Lung (tissue), 11 donors: ENCODE measurements at regions not wholly inside any gene's neighbourhood (a gene's known extent, or its start where the extent isn't known, plus 50 kb on each side); places are given as distances from the start of the nearest gene placed in this dataset.

Experiments used
- ATAC-seq: fragments of 200-7000 bp; cut with Tn5 transposase; one replicate; pipeline ENCODE4 v1.9.1; 2020; ENCODE audit warnings: moderate number of reproducible peaks; ENCODE audit not compliant: insufficient read depth, low FRiP score
- DNase-seq, 3 donors: peaks; one replicate each; pipeline ENCODE4 v3.0.0-alpha.2; 2013 to 2017
- H3K27ac ChIP-seq, 2 donors: one replicate each; pipeline ENCODE4 v1.5.1; 2013; ENCODE audit warnings: mild to moderate bottlenecking in 2 of 2, moderate library complexity in 2 of 2, control low read depth in 1 of 2, inconsistent platforms in 1 of 2, low read depth in 1 of 2, low read length in 1 of 2
- H3K27me3 ChIP-seq, 3 donors: one replicate each; pipeline ENCODE4 v1.5.1; 2013; ENCODE audit warnings: low read length in 2 of 3; ENCODE audit not compliant: control insufficient read depth in 3 of 3, insufficient read depth in 3 of 3
- H3K36me3 ChIP-seq, 4 donors: one replicate each; pipeline ENCODE4 v1.5.1; 2013; ENCODE audit warnings: low read length in 4 of 4, mild to moderate bottlenecking in 1 of 4, moderate library complexity in 1 of 4; ENCODE audit not compliant: control insufficient read depth in 4 of 4, insufficient read depth in 4 of 4
- H3K4me1 ChIP-seq, 5 donors: one replicate each; pipeline ENCODE4 v1.5.1; 2013; ENCODE audit warnings: low read length in 5 of 5, mild to moderate bottlenecking in 2 of 5, moderate library complexity in 1 of 5; ENCODE audit not compliant: control insufficient read depth in 5 of 5, insufficient read depth in 5 of 5
- H3K4me3 ChIP-seq: one replicate; pipeline ENCODE4 v1.5.1; 2013; ENCODE audit warnings: mild to moderate bottlenecking, control low read depth, moderate library complexity
- H3K9ac ChIP-seq, 2 donors: one replicate each; pipeline ENCODE4 v1.5.1; 2013; ENCODE audit warnings: low read length in 2 of 2, control low read depth in 1 of 2; ENCODE audit not compliant: insufficient read depth in 1 of 2
- H3K9me3 ChIP-seq, 4 donors: one replicate each; pipeline ENCODE4 v1.5.1; 2013; ENCODE audit warnings: low read length in 3 of 4, mild to moderate bottlenecking in 1 of 4, moderate library complexity in 1 of 4; ENCODE audit not compliant: control insufficient read depth in 4 of 4, insufficient read depth in 3 of 4
- WGBS, 2 donors: extraction: QIAGEN DNeasy Blood & Tissue Kit; methylation state at CpG; one replicate each; pipeline ENCODE4 v1.1.7; 2013; 5-methylcytosine and 5-hydroxymethylcytosine counted together
- TF ChIP-seq, protein P1 (sequence below): IDR thresholded peaks from 2 replicates; pipeline ENCODE4 v1.5.1; 2012; ENCODE audit warnings: mild to moderate bottlenecking; ENCODE audit errors: control extremely low read depth, extremely low read depth
- donor health status: control.
- donor health status: control.
- donor health status: Bipolar disorder and iron deficiency.
- donor health status: healthy.
- donor health status: DM: yes; HTN: yes; CAD: no.

DNA sequence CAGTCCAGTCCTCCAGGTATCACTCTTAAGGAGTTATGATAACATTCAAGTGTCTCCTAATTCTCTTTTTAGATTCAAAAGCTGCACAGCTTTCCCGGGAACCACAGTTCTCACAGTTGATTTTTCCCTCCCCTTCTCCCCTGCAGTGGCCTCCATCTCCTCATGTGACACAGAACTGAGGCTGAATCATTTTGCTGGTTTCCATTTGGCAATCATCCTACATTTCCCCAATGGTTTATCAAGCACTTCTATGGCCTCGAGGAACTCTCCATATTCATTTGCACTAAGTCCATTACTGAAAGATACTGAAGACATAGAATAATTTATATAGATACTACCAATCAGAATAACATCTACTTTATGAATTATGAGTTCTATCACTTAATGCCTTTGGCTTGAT is 484.9 kb downstream of the GPAM start:
- Histone ChIP-seq H3K27ac (no peak overlapping the region), H3K36me3 (no peaks in the 10 kb centered on the region), H3K27me3 (no peaks in the 10 kb centered on the region), H3K9ac (no peak overlapping the region), H3K4me1 (no peaks in the 10 kb centered on the region), H3K4me3 (no peak overlapping the region), H3K9me3 (no peaks in the 10 kb centered on the region)
- TF ChIP-seq, protein P1, sequence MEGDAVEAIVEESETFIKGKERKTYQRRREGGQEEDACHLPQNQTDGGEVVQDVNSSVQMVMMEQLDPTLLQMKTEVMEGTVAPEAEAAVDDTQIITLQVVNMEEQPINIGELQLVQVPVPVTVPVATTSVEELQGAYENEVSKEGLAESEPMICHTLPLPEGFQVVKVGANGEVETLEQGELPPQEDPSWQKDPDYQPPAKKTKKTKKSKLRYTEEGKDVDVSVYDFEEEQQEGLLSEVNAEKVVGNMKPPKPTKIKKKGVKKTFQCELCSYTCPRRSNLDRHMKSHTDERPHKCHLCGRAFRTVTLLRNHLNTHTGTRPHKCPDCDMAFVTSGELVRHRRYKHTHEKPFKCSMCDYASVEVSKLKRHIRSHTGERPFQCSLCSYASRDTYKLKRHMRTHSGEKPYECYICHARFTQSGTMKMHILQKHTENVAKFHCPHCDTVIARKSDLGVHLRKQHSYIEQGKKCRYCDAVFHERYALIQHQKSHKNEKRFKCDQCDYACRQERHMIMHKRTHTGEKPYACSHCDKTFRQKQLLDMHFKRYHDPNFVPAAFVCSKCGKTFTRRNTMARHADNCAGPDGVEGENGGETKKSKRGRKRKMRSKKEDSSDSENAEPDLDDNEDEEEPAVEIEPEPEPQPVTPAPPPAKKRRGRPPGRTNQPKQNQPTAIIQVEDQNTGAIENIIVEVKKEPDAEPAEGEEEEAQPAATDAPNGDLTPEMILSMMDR = no peak
- ATAC-seq (no peak), DNase-seq (no peak)
- WGBS, 2 donors = 70 to 90% methylated on average over 2 of the region's 2 CpGs

DNA sequence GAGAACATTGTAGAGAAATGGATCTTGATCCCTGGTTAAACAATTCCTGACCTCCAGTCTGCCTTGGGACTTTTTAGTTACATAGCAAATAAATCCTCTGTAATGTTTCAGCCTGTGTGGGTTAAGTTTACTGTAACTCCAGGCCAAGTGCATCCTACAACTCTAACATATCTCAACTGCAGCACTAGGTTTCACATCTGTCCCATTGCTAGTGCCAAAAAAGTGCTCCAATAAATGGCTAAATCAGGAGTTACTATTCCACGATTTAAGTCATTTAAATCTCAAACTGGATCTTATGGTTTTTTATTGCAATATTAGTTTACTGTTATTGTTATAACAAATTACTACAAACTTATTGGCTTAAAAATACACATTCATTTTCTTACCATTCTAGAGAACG is 479.6 kb downstream of the GPAM start:
- Histone ChIP-seq H3K27me3 (no peaks in the 10 kb centered on the region), H3K9me3 (no peaks in the 10 kb centered on the region), H3K4me3 (no peak overlapping the region), H3K36me3 (no peaks in the 10 kb centered on the region), H3K4me1 (no peaks in the 10 kb centered on the region), H3K9ac (no peak overlapping the region), H3K27ac (no peak overlapping the region)
- no peak for DNase-seq
- ATAC-seq = no peak
- TF ChIP-seq, protein P1 = no peak
- WGBS, 2 donors = 89 to 90% methylated on average over 2 of the region's 2 CpGs

DNA sequence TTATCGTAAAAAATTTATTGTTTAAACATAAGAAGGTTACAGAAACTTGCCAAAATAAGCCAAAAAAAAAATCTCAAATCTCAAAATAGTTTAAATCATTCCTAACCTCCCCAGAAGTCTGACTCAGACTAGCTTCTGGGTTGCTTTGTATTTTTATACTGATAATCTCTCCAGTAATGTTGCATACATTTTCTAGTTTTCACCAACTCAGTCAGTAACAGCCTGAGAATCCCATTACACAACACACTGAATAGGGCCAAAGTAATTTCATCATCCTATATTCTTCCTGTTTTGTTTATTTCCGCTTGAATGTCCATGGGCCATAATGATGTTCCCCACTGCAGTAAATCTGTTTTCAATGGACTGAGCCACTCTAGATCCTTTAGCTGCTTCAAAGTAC is 478.5 kb downstream of the GPAM start:
- H3K9ac ChIP-seq = no peak overlapping the region
- no peaks in the 10 kb centered on the region for H3K4me1 ChIP-seq
- no peak overlapping the region for H3K27ac ChIP-seq
- H3K36me3 ChIP-seq = no peaks in the 10 kb centered on the region
- H3K4me3 ChIP-seq = no peak overlapping the region
- H3K27me3 ChIP-seq = no peaks in the 10 kb centered on the region
- TF ChIP-seq, protein P1 = no peak
- 81 to 96% methylated on average over 2 of the region's 2 CpGs for WGBS, 2 donors
- no peak for ATAC-seq
- H3K9me3 ChIP-seq = no peaks in the 10 kb centered on the region
- peak in 1 of 3 donors; percentile 2 for DNase-seq

DNA sequence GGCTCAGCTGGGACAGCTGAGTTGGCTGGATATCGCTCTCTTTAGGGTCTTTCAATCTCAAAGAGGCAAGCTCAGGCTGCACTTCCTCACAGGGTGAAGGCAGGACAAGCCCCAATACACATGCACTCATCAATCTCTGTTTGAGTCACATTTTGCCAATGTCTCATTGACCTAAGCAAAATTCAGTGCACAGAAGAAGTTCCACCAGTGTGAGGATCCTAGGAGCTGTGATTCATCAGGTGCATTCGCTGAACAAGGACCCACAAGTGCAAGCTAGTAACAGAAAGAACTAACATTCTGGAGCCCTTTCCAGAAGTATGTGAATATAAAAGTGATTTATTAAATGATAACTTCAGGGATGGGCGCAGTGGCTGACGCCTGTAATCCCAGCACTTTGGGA is 477.2 kb downstream of the GPAM start:
- H3K9ac ChIP-seq = no peak overlapping the region
- no peaks in the 10 kb centered on the region for H3K27me3 ChIP-seq
- TF ChIP-seq, protein P1 = no peak
- 88 to 92% methylated on average over 4 of the region's 4 CpGs for WGBS, 2 donors
- no peak overlapping the region for H3K4me3 ChIP-seq
- ATAC-seq (no peak), DNase-seq (no peak)
- no peaks in the 10 kb centered on the region for H3K9me3 ChIP-seq
- no peaks in the 10 kb centered on the region for H3K4me1 ChIP-seq
- H3K36me3 ChIP-seq = no peaks in the 10 kb centered on the region
- H3K27ac ChIP-seq = no peak overlapping the region
